ENCODE measurements at regions not wholly inside any gene's neighbourhood (a gene's known extent, or its start where the extent isn't known, plus 50 kb on each side); places are given as distances from the start of the nearest gene placed in this dataset.

GRCh38 chr2:180733330-180733729 lies 247.1 kb upstream of the UBE2E3 start:
- Mint-ChIP-seq H3K36me3 (no peaks in the 10 kb centered on the region), H3K4me1 (no peaks in the 10 kb centered on the region), H3K27ac (no peak overlapping the region), H3K9me3 (no peaks in the 10 kb centered on the region), H3K4me3 (no peak overlapping the region)
- ATAC-seq (no peak), DNase-seq (ENCODE audit: low spot score in 2 of 2) (no peak)

DNA sequence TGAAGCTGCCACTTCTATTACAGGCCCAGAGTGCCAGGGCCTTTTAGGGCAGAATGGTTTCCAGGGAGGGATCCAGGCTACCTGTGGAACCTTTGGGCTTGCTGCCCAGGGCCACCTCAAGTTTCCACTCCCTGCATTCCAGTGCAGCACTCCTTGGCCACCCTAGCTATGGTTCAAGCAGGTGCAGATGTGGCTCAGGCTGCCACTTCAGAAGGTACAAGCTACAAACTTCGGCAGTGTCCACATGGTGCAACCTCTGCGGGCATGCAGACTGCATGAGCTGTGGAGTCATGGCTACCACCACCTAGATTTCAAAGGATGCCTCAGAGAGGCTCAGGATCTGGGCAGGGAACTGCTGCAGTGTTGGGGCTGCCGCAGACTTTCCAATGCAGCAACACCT lies 248.1 kb upstream of the UBE2E3 start:
- Mint-ChIP-seq H3K4me1 (no peaks in the 10 kb centered on the region), H3K9me3 (no peaks in the 10 kb centered on the region), H3K36me3 (no peaks in the 10 kb centered on the region), H3K4me3 (no peak overlapping the region), H3K27ac (no peak overlapping the region)
- DNase-seq (ENCODE audit: low spot score in 2 of 2) (no peak), ATAC-seq (peak; percentile 55)

- no peak overlapping the region for H3K27ac Mint-ChIP-seq
- DNase-seq (ENCODE audit: low spot score in 2 of 2) = no peak
These were observed 249.4 kb upstream of the UBE2E3 start for GRCh38 chr2:180730976-180731375.

GRCh38 chr2:180728928-180729559 lies 251.4 kb upstream of the UBE2E3 start:
- H3K27ac Mint-ChIP-seq = no peak overlapping the region
- H3K4me1 Mint-ChIP-seq = no peaks in the 10 kb centered on the region
- H3K9me3 Mint-ChIP-seq = no peaks in the 10 kb centered on the region
- DNase-seq (ENCODE audit: low spot score in 2 of 2) (no peak), ATAC-seq (no peak)
- no peaks in the 10 kb centered on the region for H3K36me3 Mint-ChIP-seq
- H3K4me3 Mint-ChIP-seq = no peak overlapping the region

More at GRCh38 chr2:180730976-180731375, 249.4 kb upstream of the UBE2E3 start:
- no peak for ATAC-seq
- Mint-ChIP-seq H3K4me3 (no peak overlapping the region), H3K36me3 (no peaks in the 10 kb centered on the region), H3K4me1 (no peaks in the 10 kb centered on the region), H3K9me3 (no peaks in the 10 kb centered on the region)

GRCh38 chr2:180723712-180724111 lies 256.7 kb upstream of the UBE2E3 start:
- Mint-ChIP-seq H3K27ac (no peak overlapping the region), H3K9me3 (no peaks in the 10 kb centered on the region)

GRCh38 chr2:180722551-180723239 lies 257.7 kb upstream of the UBE2E3 start:
- no peak overlapping the region for H3K4me3 Mint-ChIP-seq
- ATAC-seq (no peak), DNase-seq (ENCODE audit: low spot score in 2 of 2) (no peak)
- no peaks in the 10 kb centered on the region for H3K4me1 Mint-ChIP-seq
- no peaks in the 10 kb centered on the region for H3K36me3 Mint-ChIP-seq
- H3K9me3 Mint-ChIP-seq = no peaks in the 10 kb centered on the region
- no peak overlapping the region for H3K27ac Mint-ChIP-seq

More at GRCh38 chr2:180723712-180724111, 256.7 kb upstream of the UBE2E3 start:
- ATAC-seq (no peak), DNase-seq (ENCODE audit: low spot score in 2 of 2) (no peak)
- H3K36me3 Mint-ChIP-seq = no peaks in the 10 kb centered on the region
- no peak overlapping the region for H3K4me3 Mint-ChIP-seq
- no peaks in the 10 kb centered on the region for H3K4me1 Mint-ChIP-seq

DNA sequence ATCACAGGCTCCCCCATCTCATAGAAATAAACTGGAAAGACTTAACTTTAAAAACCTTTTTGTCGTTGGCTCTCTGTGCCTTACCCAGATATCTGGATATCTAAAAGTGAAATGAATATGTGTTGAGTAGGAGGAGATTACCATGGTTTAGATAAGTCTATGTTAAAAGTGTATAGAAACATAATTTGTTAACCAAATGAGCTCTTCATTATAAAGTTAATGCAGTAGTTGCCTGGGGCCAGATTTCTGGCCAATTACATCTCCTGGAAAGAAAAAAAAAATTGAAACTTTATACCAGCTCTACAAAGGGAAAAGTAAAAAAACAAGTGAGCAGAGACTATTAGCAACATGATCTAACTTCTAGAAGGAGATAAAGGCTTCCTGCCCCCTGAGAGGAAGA lies 259.6 kb upstream of the UBE2E3 start:
- Mint-ChIP-seq H3K9me3 (no peaks in the 10 kb centered on the region), H3K36me3 (no peaks in the 10 kb centered on the region), H3K4me1 (no peaks in the 10 kb centered on the region), H3K27ac (no peak overlapping the region), H3K4me3 (no peak overlapping the region)
- DNase-seq (ENCODE audit: low spot score in 2 of 2) = no peak
- ATAC-seq = no peak

GRCh38 chr2:180717588-180717987 lies 262.8 kb upstream of the UBE2E3 start:
- Mint-ChIP-seq H3K27ac (no peak overlapping the region), H3K4me3 (no peak overlapping the region), H3K9me3 (no peaks in the 10 kb centered on the region), H3K4me1 (no peaks in the 10 kb centered on the region), H3K36me3 (no peaks in the 10 kb centered on the region)
- DNase-seq (ENCODE audit: low spot score in 2 of 2) = no peak
- ATAC-seq = no peak

- DNase-seq (ENCODE audit: low spot score in 2 of 2) = no peak
- no peak overlapping the region for H3K4me3 Mint-ChIP-seq
- H3K9me3 Mint-ChIP-seq = no peaks in the 10 kb centered on the region
- H3K36me3 Mint-ChIP-seq = no peaks in the 10 kb centered on the region
- ATAC-seq = no peak
- H3K27ac Mint-ChIP-seq = no peak overlapping the region
- H3K4me1 Mint-ChIP-seq = no peaks in the 10 kb centered on the region
These were observed 263.9 kb upstream of the UBE2E3 start for GRCh38 chr2:180716186-180717180.

DNA sequence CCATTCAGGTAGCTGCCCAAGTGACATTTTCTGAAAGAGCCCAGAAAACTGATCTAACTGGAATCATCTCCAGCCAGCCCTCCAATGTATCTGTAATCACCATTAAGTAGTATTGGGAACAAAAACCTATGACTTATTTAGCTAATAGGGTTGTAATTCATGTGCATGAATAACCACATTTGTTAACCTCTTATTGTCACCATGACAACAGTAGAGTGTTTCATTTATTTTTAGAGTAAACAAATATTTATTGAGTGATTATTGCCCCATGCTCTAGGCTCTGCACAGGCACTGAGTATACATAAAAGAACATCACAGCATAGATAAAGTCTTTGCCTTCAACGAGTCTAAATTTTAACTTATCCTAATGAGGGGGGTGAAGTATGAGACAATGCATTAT lies 265.4 kb upstream of the UBE2E3 start:
- DNase-seq (ENCODE audit: low spot score in 2 of 2) (no peak), ATAC-seq (no peak)
- no peaks in the 10 kb centered on the region for H3K9me3 Mint-ChIP-seq
- H3K4me1 Mint-ChIP-seq = no peaks in the 10 kb centered on the region
- H3K27ac Mint-ChIP-seq = no peak overlapping the region
- H3K4me3 Mint-ChIP-seq = no peak overlapping the region
- H3K36me3 Mint-ChIP-seq = no peaks in the 10 kb centered on the region

DNA sequence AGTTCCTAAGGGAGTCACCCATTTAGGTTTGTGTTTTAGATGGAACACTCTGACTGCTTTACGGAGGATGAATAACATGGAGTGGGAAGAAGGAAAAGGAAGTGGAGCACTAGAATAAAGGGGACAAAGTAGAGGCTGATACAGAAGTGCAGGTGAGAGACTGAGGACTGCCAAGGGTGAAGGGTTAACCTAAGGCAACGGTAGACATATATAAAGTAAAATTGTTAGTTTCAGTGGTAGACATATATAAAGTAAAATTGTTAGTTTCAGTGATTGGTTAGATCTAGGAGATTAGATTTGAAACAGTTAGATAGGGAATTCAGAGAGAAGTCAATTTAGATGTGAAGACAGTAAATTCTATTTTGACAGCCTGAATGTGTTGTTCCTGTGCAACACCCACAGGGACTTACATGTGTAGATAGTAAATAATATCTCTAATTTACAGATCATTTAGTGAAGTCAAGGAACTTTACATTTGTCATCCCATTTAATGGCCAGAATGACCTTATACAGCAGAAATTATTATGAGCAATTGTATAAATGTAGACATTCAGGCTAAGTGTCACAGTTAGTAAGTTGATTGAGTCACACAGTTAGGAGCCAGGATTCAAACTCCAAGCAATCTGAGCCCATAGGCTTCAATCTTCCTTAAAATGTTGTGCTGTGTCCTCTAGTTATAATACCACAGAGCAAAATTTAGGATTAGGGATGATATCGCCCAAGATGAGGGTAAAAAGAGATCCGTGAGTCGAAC lies 270.8 kb upstream of the UBE2E3 start:
- H3K27ac Mint-ChIP-seq = no peak overlapping the region
- no peaks in the 10 kb centered on the region for H3K36me3 Mint-ChIP-seq
- H3K4me3 Mint-ChIP-seq = no peak overlapping the region
- H3K9me3 Mint-ChIP-seq = no peaks in the 10 kb centered on the region
- DNase-seq (ENCODE audit: low spot score in 2 of 2) (no peak), ATAC-seq (no peak)
- no peaks in the 10 kb centered on the region for H3K4me1 Mint-ChIP-seq

DNA sequence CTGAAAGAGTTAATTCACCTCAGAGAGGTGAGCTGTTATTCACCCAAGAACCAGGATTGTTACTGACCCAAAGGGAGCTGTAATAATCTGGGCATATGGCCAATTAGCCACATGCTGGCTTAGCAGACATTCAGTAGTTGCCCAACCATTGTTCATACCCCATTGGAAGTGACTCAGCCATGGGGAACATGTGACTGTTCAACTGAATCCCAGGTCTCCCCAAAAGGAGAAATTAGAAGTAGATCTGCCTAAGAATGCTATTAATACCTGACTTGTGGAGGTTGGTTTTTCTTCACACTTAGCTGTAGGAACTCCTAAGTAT lies 272.6 kb upstream of the UBE2E3 start:
- DNase-seq (ENCODE audit: low spot score in 2 of 2) (no peak), ATAC-seq (no peak)
- no peak overlapping the region for H3K27ac Mint-ChIP-seq
- H3K36me3 Mint-ChIP-seq = no peaks in the 10 kb centered on the region
- no peaks in the 10 kb centered on the region for H3K4me1 Mint-ChIP-seq
- H3K4me3 Mint-ChIP-seq = no peak overlapping the region
- no peaks in the 10 kb centered on the region for H3K9me3 Mint-ChIP-seq

- Mint-ChIP-seq H3K4me1 (no peaks in the 10 kb centered on the region), H3K4me3 (no peak overlapping the region), H3K9me3 (no peaks in the 10 kb centered on the region), H3K36me3 (no peaks in the 10 kb centered on the region), H3K27ac (no peak overlapping the region)
- no peak for ATAC-seq
- no peak for DNase-seq (ENCODE audit: low spot score in 2 of 2)
These were observed 273.1 kb upstream of the UBE2E3 start for GRCh38 chr2:180707175-180707883.

DNA sequence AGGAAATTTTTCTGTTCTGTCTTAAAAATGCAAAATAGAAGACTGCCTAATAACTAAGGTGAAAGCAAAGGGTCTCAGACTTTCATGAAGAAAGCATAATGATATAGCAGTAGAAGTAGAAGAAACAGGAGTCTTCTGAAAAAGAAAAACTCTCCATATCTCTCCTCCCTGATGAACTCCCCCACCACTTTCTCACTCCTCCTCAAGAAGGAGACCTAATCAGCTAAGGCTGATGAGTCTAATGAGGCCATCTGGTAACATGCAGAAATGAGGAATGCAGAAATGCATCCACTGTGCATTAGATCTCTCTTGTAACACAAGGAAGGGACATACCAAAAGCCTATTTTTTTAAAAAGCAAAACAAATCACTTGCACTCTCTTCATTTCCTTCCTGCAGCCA lies 273.7 kb upstream of the UBE2E3 start:
- Mint-ChIP-seq H3K9me3 (no peaks in the 10 kb centered on the region), H3K36me3 (no peaks in the 10 kb centered on the region), H3K4me1 (no peaks in the 10 kb centered on the region), H3K4me3 (no peak overlapping the region), H3K27ac (no peak overlapping the region)
- no peak for ATAC-seq
- DNase-seq (ENCODE audit: low spot score in 2 of 2) = no peak

- no peak overlapping the region for H3K4me3 Mint-ChIP-seq
- no peak overlapping the region for H3K27ac Mint-ChIP-seq
- DNase-seq (ENCODE audit: low spot score in 2 of 2) (no peak), ATAC-seq (no peak)
- H3K4me1 Mint-ChIP-seq = no peaks in the 10 kb centered on the region
- no peaks in the 10 kb centered on the region for H3K9me3 Mint-ChIP-seq
- no peaks in the 10 kb centered on the region for H3K36me3 Mint-ChIP-seq
These were observed 274.9 kb upstream of the UBE2E3 start for GRCh38 chr2:180705551-180705950.

All from stimulated activated effector memory CD8-positive, alpha-beta T cell treated with anti-CD3 and anti-CD28 coated beads, Interleukin-12 subunit alpha, Interleukin-12 subunit beta, amount 100 ng/mL, for 72 hours (primary cell).